ENCODE measurements at regions not wholly inside any gene's neighbourhood (a gene's known extent, or its start where the extent isn't known, plus 50 kb on each side); places are given as distances from the start of the nearest gene placed in this dataset.

- Histone ChIP-seq H3K27ac (no peak overlapping the region), H3K27me3 (replicated peaks) (no peaks in the 10 kb centered on the region), H3K36me3 (replicated peaks) (no peaks in the 10 kb centered on the region), H3K4me3 (ENCODE audit: low read depth, low read length) (no peak overlapping the region)
- TF ChIP-seq CTCF (IDR thresholded peaks at IDR 0.05; ENCODE audit: low read depth, low read length, missing control alignments) = no peak
- DNase-seq = no peak
- in situ Hi-C loops (cut with HindIII; ENCODE audit: low pct_ligation_motif_present, low sequenced_read_pairs) = no loop called here
These were observed 627.2 kb upstream of the STXBP6 start for GRCh38 chr14:25677111-25677510.

GRCh38 chr14:25667387-25667786 lies 617.4 kb upstream of the STXBP6 start:
- in situ Hi-C loops (cut with HindIII; ENCODE audit: low pct_ligation_motif_present, low sequenced_read_pairs) = no loop called here
- no peak overlapping the region for H3K27ac ChIP-seq
- TF ChIP-seq CTCF (IDR thresholded peaks at IDR 0.05; ENCODE audit: low read depth, low read length, missing control alignments) = no peak

GRCh38 chr14:25666877-25667276 lies 616.9 kb upstream of the STXBP6 start:
- Histone ChIP-seq H3K36me3 (replicated peaks) (no peaks in the 10 kb centered on the region), H3K4me3 (ENCODE audit: low read depth, low read length) (no peak overlapping the region), H3K27me3 (replicated peaks) (no peaks in the 10 kb centered on the region), H3K27ac (no peak overlapping the region)
- TF ChIP-seq CTCF (IDR thresholded peaks at IDR 0.05; ENCODE audit: low read depth, low read length, missing control alignments) = no peak
- in situ Hi-C loops (cut with HindIII; ENCODE audit: low pct_ligation_motif_present, low sequenced_read_pairs) = no loop called here
- DNase-seq = no peak

More at GRCh38 chr14:25667387-25667786, 617.4 kb upstream of the STXBP6 start:
- Histone ChIP-seq H3K27me3 (replicated peaks) (no peaks in the 10 kb centered on the region), H3K36me3 (replicated peaks) (no peaks in the 10 kb centered on the region), H3K4me3 (ENCODE audit: low read depth, low read length) (no peak overlapping the region)
- no peak for DNase-seq

GRCh38 chr14:25658988-25659387 lies 609.0 kb upstream of the STXBP6 start:
- DNase-seq = no peak
- H3K27ac ChIP-seq = no peak overlapping the region
- in situ Hi-C loops (cut with HindIII; ENCODE audit: low pct_ligation_motif_present, low sequenced_read_pairs) = no loop called here
- H3K27me3 ChIP-seq (replicated peaks) = no peaks in the 10 kb centered on the region
- no peak overlapping the region for H3K4me3 ChIP-seq (ENCODE audit: low read depth, low read length)
- TF ChIP-seq CTCF (IDR thresholded peaks at IDR 0.05; ENCODE audit: low read depth, low read length, missing control alignments) = no peak
- H3K36me3 ChIP-seq (replicated peaks) = no peaks in the 10 kb centered on the region

- DNase-seq = no peak
- no peak for TF ChIP-seq CTCF (IDR thresholded peaks at IDR 0.05; ENCODE audit: low read depth, low read length, missing control alignments)
- H3K36me3 ChIP-seq (replicated peaks) = no peaks in the 10 kb centered on the region
- H3K4me3 ChIP-seq (ENCODE audit: low read depth, low read length) = no peak overlapping the region
- in situ Hi-C loops (cut with HindIII; ENCODE audit: low pct_ligation_motif_present, low sequenced_read_pairs) = no loop called here
- H3K27me3 ChIP-seq (replicated peaks) = no peaks in the 10 kb centered on the region
- H3K27ac ChIP-seq = no peak overlapping the region
These were observed 580.5 kb upstream of the STXBP6 start for GRCh38 chr14:25630447-25630846.

- Histone ChIP-seq H3K27me3 (replicated peaks) (no peaks in the 10 kb centered on the region), H3K4me3 (ENCODE audit: low read depth, low read length) (no peak overlapping the region), H3K36me3 (replicated peaks) (no peaks in the 10 kb centered on the region), H3K27ac (no peak overlapping the region)
- no peak for DNase-seq
- no peak for TF ChIP-seq CTCF (IDR thresholded peaks at IDR 0.05; ENCODE audit: low read depth, low read length, missing control alignments)
- in situ Hi-C loops (cut with HindIII; ENCODE audit: low pct_ligation_motif_present, low sequenced_read_pairs) = no loop called here
These were observed 579.0 kb upstream of the STXBP6 start for GRCh38 chr14:25628978-25629377.

All from brain microvascular endothelial cell (primary cell).